ENCODE measurements at regions not wholly inside any gene's neighbourhood (a gene's known extent, or its start where the extent isn't known, plus 50 kb on each side); places are given as distances from the start of the nearest gene placed in this dataset.

GRCh38 chr5:14011089-14012020, 66.9 kb upstream of the DNAH5 start (continued):
- TF ChIP-seq MXD3 (CRISPR knock-in tag; IDR thresholded peaks at IDR 0.05) (peak; percentile 79; the same call in 1 of the 2 replicates), PTBP1 (IDR thresholded peaks at IDR 0.05; ENCODE audit: low read depth, low read length, poor library complexity, severe bottlenecking) (no peak), ZNF281 (CRISPR knock-in tag; IDR thresholded peaks at IDR 0.05; ENCODE audit: borderline replicate concordance) (no peak), ZNF275 (CRISPR knock-in tag; IDR thresholded peaks at IDR 0.05; ENCODE audit: borderline replicate concordance) (no peak; the same call in 1 of the 2 replicates), ZFP41 (CRISPR knock-in tag; IDR thresholded peaks at IDR 0.05; ENCODE audit: borderline replicate concordance) (no peak), ZNF674 (CRISPR knock-in tag; IDR thresholded peaks at IDR 0.05; ENCODE audit: low read depth) (no peak), HDAC2 (CRISPR knock-in tag; IDR thresholded peaks at IDR 0.05) (no peak), HNRNPLL (IDR thresholded peaks at IDR 0.05; ENCODE audit: low read depth, low read length, poor library complexity, severe bottlenecking) (peak; percentile 83), NONO (IDR thresholded peaks at IDR 0.05) (no peak), NONO (CRISPR knock-in tag; conservative IDR thresholded peaks at IDR 0.05) (peak; percentile 59), LRRFIP1 (CRISPR knock-in tag; conservative IDR thresholded peaks at IDR 0.05) (no peak), RCOR2 (CRISPR knock-in tag; IDR thresholded peaks at IDR 0.05) (no peak), FOXK1 (CRISPR knock-in tag; IDR thresholded peaks at IDR 0.05; ENCODE audit: borderline replicate concordance, low read depth) (no peak), ZNF264 (CRISPR knock-in tag; IDR thresholded peaks at IDR 0.05) (no peak), KLF9 (CRISPR knock-in tag; IDR thresholded peaks at IDR 0.05; ENCODE audit: low read depth) (no peak), ZNF326 (CRISPR knock-in tag; IDR thresholded peaks at IDR 0.05; ENCODE audit: borderline replicate concordance) (no peak), ZFP36L2 (CRISPR knock-in tag; IDR thresholded peaks at IDR 0.05) (no peak), ZNF180 (CRISPR knock-in tag; IDR thresholded peaks at IDR 0.05; ENCODE audit: borderline replicate concordance, low read depth) (no peak)
- TF ChIP-seq, protein P1, sequence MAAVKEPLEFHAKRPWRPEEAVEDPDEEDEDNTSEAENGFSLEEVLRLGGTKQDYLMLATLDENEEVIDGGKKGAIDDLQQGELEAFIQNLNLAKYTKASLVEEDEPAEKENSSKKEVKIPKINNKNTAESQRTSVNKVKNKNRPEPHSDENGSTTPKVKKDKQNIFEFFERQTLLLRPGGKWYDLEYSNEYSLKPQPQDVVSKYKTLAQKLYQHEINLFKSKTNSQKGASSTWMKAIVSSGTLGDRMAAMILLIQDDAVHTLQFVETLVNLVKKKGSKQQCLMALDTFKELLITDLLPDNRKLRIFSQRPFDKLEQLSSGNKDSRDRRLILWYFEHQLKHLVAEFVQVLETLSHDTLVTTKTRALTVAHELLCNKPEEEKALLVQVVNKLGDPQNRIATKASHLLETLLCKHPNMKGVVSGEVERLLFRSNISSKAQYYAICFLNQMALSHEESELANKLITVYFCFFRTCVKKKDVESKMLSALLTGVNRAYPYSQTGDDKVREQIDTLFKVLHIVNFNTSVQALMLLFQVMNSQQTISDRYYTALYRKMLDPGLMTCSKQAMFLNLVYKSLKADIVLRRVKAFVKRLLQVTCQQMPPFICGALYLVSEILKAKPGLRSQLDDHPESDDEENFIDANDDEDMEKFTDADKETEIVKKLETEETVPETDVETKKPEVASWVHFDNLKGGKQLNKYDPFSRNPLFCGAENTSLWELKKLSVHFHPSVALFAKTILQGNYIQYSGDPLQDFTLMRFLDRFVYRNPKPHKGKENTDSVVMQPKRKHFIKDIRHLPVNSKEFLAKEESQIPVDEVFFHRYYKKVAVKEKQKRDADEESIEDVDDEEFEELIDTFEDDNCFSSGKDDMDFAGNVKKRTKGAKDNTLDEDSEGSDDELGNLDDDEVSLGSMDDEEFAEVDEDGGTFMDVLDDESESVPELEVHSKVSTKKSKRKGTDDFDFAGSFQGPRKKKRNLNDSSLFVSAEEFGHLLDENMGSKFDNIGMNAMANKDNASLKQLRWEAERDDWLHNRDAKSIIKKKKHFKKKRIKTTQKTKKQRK (IDR thresholded peaks at IDR 0.05; ENCODE audit: low read length) = no peak

Data from HepG2 (cell line).